ENCODE measurements at regions not wholly inside any gene's neighbourhood (a gene's known extent, or its start where the extent isn't known, plus 50 kb on each side); places are given as distances from the start of the nearest gene placed in this dataset.

- TF ChIP-seq EZH2 (IDR thresholded peaks at IDR 0.05; ENCODE audit: low read depth, unreplicated experiment) (no peak), CTCF (conservative IDR thresholded peaks at IDR 0.05; ENCODE audit: low read depth in 2 of 2) (no peak), CREB1 (CRISPR knock-in tag; IDR thresholded peaks at IDR 0.05; ENCODE audit: low read depth) (no peak), REST (IDR thresholded peaks at IDR 0.05; ENCODE audit: unreplicated experiment) (no peak), ETS1 (IDR thresholded peaks at IDR 0.05) (no peak), EZH2phosphoT487 (IDR thresholded peaks at IDR 0.05; ENCODE audit: unreplicated experiment) (no peak), JUNB (IDR thresholded peaks at IDR 0.05; ENCODE audit: unreplicated experiment) (no peak), POLR2AphosphoS5 (IDR thresholded peaks at IDR 0.05; ENCODE audit: low read depth) (no peak), ZNF331 (CRISPR knock-in tag; IDR thresholded peaks at IDR 0.05; ENCODE audit: low read depth) (no peak), NANOG (IDR thresholded peaks at IDR 0.05; ENCODE audit: borderline replicate concordance) (no peak), ZNF114 (CRISPR knock-in tag; IDR thresholded peaks at IDR 0.05) (no peak)
Observed at GRCh38 chr2:157160111-157160510, 97.4 kb upstream of the GALNT5 start.
